ENCODE measurements at regions not wholly inside any gene's neighbourhood (a gene's known extent, or its start where the extent isn't known, plus 50 kb on each side); places are given as distances from the start of the nearest gene placed in this dataset.

GRCh38 chr14:53516261-53516774, 363.2 kb upstream of the DDHD1 start:
- DNase-seq (ENCODE audit: low read depth): peak; percentile 66

GRCh38 chr14:53515276-53515675, 362.2 kb upstream of the DDHD1 start:
- no peak for DNase-seq (ENCODE audit: low read depth)

- no peak for DNase-seq (ENCODE audit: low read depth)
These were observed 361.1 kb upstream of the DDHD1 start for GRCh38 chr14:53514197-53514596.

- DNase-seq (ENCODE audit: low read depth): no peak
These were observed 357.3 kb upstream of the DDHD1 start for GRCh38 chr14:53510281-53510912.

- DNase-seq (ENCODE audit: low read depth): no peak
These were observed 356.4 kb upstream of the DDHD1 start for GRCh38 chr14:53509276-53510244.

- no peak for DNase-seq (ENCODE audit: low read depth)
These were observed 348.5 kb upstream of the DDHD1 start for GRCh38 chr14:53501361-53502211.

GRCh38 chr14:53500191-53500590, 347.1 kb upstream of the DDHD1 start:
- DNase-seq (ENCODE audit: low read depth): no peak

GRCh38 chr14:53496668-53497067, 343.5 kb upstream of the DDHD1 start:
- no peak for DNase-seq (ENCODE audit: low read depth)

- no peak for DNase-seq (ENCODE audit: low read depth)
These were observed 342.8 kb upstream of the DDHD1 start for GRCh38 chr14:53495846-53496343.

- no peak for DNase-seq (ENCODE audit: low read depth)
These were observed 341.5 kb upstream of the DDHD1 start for GRCh38 chr14:53494587-53494986.

- no peak for DNase-seq (ENCODE audit: low read depth)
These were observed 340.7 kb upstream of the DDHD1 start for GRCh38 chr14:53493860-53494259.

GRCh38 chr14:53493320-53493719, 340.2 kb upstream of the DDHD1 start:
- DNase-seq (ENCODE audit: low read depth): no peak

- DNase-seq (ENCODE audit: low read depth): no peak
These were observed 338.8 kb upstream of the DDHD1 start for GRCh38 chr14:53491884-53492277.

GRCh38 chr14:53491256-53491883, 338.2 kb upstream of the DDHD1 start:
- DNase-seq (ENCODE audit: low read depth): no peak

- DNase-seq (ENCODE audit: low read depth): no peak
These were observed 325.1 kb upstream of the DDHD1 start for GRCh38 chr14:53478174-53478573.

- DNase-seq (ENCODE audit: low read depth): no peak
These were observed 320.4 kb upstream of the DDHD1 start for GRCh38 chr14:53473480-53473879.

GRCh38 chr14:53472306-53472705, 319.2 kb upstream of the DDHD1 start:
- no peak for DNase-seq (ENCODE audit: low read depth)

GRCh38 chr14:53470351-53471043, 317.4 kb upstream of the DDHD1 start:
- no peak for DNase-seq (ENCODE audit: low read depth)

GRCh38 chr14:53468876-53469275, 315.8 kb upstream of the DDHD1 start:
- no peak for DNase-seq (ENCODE audit: low read depth)

GRCh38 chr14:53464376-53464775, 311.3 kb upstream of the DDHD1 start:
- no peak for DNase-seq (ENCODE audit: low read depth)
